HEK293 (cell line): ENCODE measurements at regions not wholly inside any gene's neighbourhood (a gene's known extent, or its start where the extent isn't known, plus 50 kb on each side); places are given as distances from the start of the nearest gene placed in this dataset.

Experiments
- CTCF ChIP-seq: fragments of 450-650 bp; formaldehyde crosslinking; IDR thresholded peaks from 2 replicates; pipeline ENCODE4 v1.5.1; 2016; ENCODE audit warnings: missing biosample characterization, missing genetic modification characterization
- PATZ1 ChIP-seq: fragments of 450-650 bp; formaldehyde crosslinking; IDR thresholded peaks from 2 replicates; pipeline ENCODE4 v1.5.1; 2016; ENCODE audit warnings: missing biosample characterization, missing genetic modification characterization
- YY1 ChIP-seq: fragments of 450-650 bp; formaldehyde crosslinking; IDR thresholded peaks from 2 replicates; pipeline ENCODE4 v1.5.1; 2018; ENCODE audit warnings: missing biosample characterization, missing genetic modification characterization
- ZBTB1 ChIP-seq: fragments of 450-650 bp; formaldehyde crosslinking; IDR thresholded peaks from 2 replicates; pipeline ENCODE4 v1.5.1; 2016; ENCODE audit warnings: missing biosample characterization, missing genetic modification characterization
- ZBTB17 ChIP-seq: fragments of 450-650 bp; formaldehyde crosslinking; IDR thresholded peaks from 2 replicates; pipeline ENCODE4 v1.5.1; 2016; ENCODE audit warnings: missing biosample characterization, missing genetic modification characterization
- ZBTB8A ChIP-seq: fragments of 450-650 bp; formaldehyde crosslinking; IDR thresholded peaks from 2 replicates; pipeline ENCODE4 v1.5.1; 2016; ENCODE audit warnings: missing biosample characterization, missing genetic modification characterization
- ZFP3 ChIP-seq: fragments of 450-650 bp; formaldehyde crosslinking; IDR thresholded peaks from 2 replicates; pipeline ENCODE4 v1.5.1; 2016; ENCODE audit warnings: low read depth, missing biosample characterization, missing genetic modification characterization
- ZNF184 ChIP-seq: fragments of 450-650 bp; IDR thresholded peaks from 2 replicates; pipeline ENCODE4 v1.5.1; 2018; ENCODE audit warnings: missing biosample characterization, mild to moderate bottlenecking, missing genetic modification characterization
- ZNF311 ChIP-seq: fragments of 450-650 bp; formaldehyde crosslinking; IDR thresholded peaks from 2 replicates; pipeline ENCODE4 v1.5.1; 2017; ENCODE audit warnings: missing biosample characterization, missing genetic modification characterization, borderline replicate concordance
- ZNF341 ChIP-seq: fragments of 450-650 bp; formaldehyde crosslinking; IDR thresholded peaks from 2 replicates; pipeline ENCODE4; 2016; ENCODE audit warnings: low read depth, missing biosample characterization, missing genetic modification characterization
- ZNF792 ChIP-seq: fragments of 450-650 bp; formaldehyde crosslinking; IDR thresholded peaks from 2 replicates; pipeline ENCODE4 v1.5.1; 2016; ENCODE audit warnings: missing biosample characterization, missing genetic modification characterization
- ZXDB ChIP-seq: fragments of 450-650 bp; formaldehyde crosslinking; IDR thresholded peaks from 2 replicates; pipeline ENCODE4 v1.5.1; 2016; ENCODE audit warnings: missing biosample characterization, missing genetic modification characterization

GRCh38 chr10:131578472-131578970 is 267.0 kb upstream of the TCERG1L start:
- TF ChIP-seq CTCF (tag by site-specific recombination) (no peak), ZNF311 (tag by site-specific recombination) (no peak), ZNF792 (tag by site-specific recombination) (no peak), ZBTB17 (tag by site-specific recombination) (no peak), ZNF184 (tag by site-specific recombination) (no peak), ZFP3 (no peak), ZBTB8A (tag by site-specific recombination) (no peak), ZBTB1 (tag by site-specific recombination) (no peak), ZXDB (tag by site-specific recombination) (no peak), ZNF341 (tag by site-specific recombination) (no peak), PATZ1 (tag by site-specific recombination) (no peak), YY1 (tag by site-specific recombination) (no peak)
